A172 (cell line): ENCODE measurements at regions not wholly inside any gene's neighbourhood (a gene's known extent, or its start where the extent isn't known, plus 50 kb on each side); places are given as distances from the start of the nearest gene placed in this dataset.
"Not testable (repeated sequence)": the region's sequence is repeated elsewhere in the genome, so short reads cannot be mapped to it uniquely, and the experiment has no call there.

ENCODE experiments used
- DNase-seq: peaks from one replicate; pipeline ENCODE4 v3.0.0-alpha.2; 2015; ENCODE audit warnings: low spot score

DNA sequence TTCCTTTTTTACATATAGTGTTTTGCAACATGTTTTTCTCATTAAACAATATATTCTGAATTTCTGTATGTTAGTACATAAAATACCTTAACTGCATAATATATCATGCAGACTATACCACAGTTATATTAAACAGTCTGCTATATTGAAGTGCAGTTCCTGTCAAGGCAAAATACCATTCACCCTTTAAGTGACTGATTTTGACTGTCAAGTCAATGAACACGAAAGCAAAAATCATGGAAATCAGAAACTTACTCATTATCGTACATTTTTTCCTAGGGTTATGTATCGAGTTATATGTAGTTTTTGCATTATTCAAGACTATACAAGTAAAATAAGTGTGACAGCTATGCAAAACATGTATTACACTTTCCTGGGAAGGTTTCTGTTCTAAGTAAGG lies 361.6 kb upstream of the MAP2 start:
- DNase-seq: no peak

DNA sequence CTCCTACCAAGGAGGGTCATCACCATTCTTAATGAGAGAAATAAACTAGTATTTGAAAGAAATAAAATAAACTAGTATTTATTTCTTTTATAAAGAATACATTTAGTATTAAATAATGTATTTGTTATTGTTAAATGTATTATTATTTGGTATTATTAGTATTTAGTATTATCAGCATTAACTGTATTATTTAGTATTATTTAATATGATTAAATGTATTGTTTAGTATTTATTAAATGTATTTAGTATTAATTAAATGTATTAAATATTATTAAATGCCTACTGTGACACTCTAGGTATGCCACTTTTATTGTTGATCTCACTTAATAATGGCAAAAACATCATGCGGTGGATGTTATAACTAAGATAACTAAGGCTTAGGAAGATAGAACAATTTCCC lies 353.6 kb upstream of the MAP2 start:
- no peak for DNase-seq

DNA sequence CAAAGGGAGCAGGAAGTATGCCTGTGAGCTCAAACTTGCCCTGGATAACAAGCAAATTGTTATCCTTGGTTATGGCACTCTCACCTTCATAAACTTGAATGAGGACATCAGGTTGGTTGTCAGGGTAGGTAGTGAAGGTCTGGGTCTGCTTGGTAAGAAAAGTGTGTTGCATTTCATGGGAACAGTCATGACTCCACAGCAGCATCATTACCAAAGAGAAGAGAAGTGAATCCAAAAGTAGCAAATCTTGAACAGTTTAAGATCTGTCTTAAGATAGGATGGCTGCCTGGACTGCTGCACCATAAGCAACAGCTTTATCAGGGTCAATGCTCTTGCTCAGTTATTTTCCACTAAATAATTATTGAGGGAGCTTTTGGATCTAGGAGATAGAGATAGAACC lies 350.7 kb upstream of the MAP2 start:
- DNase-seq: no peak

- no peak for DNase-seq
Observed at GRCh38 chr2:209074711-209075110, 349.1 kb upstream of the MAP2 start.

DNA sequence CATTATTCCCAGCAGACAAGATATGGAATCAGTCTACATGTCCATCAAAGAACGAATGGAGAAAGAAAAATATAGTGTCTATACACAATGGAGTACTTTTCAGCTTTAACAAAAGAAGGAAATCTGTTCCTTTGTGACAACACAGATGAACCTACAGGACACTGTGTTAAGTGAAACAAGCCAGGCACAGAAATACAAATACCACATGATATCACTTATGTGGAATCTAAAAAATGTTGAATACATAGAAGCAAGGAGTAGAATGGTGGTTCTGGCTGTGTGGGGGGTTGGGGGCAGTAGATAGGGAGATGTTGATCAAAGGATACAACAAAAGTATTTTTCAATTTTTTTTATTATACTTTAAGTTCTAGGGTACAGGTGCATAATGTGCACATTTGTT lies 347.7 kb upstream of the MAP2 start:
- DNase-seq: no peak

DNA sequence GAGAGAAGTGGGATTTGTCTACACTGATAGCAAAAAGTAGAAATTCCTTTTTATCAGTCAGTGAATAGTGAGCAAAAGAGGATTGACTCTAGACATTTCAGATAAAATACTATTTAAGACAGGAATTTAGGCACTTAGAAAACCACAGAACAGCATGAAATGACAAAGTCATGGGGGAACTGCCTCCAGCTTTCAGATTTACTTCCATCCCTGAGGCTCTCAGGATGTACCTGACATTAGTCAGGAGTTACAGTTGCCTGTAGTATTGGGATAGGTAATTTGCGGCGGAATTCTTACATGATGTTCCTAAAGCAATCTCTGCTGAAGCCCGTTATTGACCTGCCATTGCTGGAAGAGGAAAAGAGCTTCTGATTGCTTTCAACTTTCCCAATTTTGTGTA lies 337.1 kb upstream of the MAP2 start:
- DNase-seq: peak; percentile 33

DNA sequence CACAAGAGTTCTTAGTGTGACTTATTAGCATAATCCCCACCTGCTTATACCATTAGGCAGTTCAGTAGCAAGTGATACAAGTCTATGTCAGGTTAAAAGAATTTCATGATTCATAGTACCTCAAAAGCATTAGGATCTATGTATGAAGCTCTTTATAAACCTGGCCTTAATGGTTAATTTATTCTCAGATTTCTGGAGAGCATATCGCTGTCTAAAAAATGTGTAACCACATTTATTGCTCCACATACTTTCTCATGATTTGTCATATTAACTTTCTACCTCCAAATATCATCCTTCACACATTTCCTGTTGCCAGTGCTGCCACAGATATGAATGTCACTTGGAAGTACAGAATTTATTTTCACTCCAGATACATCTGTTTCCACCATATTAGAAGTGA lies 332.8 kb upstream of the MAP2 start:
- DNase-seq: peak; percentile 62

- peak; percentile 34 for DNase-seq
Observed at GRCh38 chr2:209094221-209094620, 329.6 kb upstream of the MAP2 start.

DNA sequence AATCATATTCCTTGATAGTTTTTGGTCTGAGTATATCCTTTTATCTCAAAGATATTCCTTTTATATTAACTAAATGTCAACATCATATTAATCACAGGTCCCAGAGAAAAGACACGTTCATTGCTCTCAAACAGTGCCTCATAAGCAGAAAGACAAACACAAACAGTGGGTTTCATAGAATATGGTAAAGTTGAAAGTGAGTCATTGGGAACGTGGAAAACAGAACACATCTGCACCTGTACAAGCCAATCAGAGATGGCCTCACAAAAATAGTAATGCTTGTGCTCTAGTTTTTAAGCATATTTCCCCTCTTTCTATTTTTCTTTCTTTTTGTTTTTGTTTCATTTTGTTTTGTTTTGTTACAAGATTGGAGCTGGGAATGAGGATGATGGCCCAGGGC lies 328.4 kb upstream of the MAP2 start:
- no peak for DNase-seq

- no peak for DNase-seq
Observed at GRCh38 chr2:209097168-209097567, 326.7 kb upstream of the MAP2 start.

GRCh38 chr2:209102319-209102718 lies 321.5 kb upstream of the MAP2 start:
- no peak for DNase-seq

DNA sequence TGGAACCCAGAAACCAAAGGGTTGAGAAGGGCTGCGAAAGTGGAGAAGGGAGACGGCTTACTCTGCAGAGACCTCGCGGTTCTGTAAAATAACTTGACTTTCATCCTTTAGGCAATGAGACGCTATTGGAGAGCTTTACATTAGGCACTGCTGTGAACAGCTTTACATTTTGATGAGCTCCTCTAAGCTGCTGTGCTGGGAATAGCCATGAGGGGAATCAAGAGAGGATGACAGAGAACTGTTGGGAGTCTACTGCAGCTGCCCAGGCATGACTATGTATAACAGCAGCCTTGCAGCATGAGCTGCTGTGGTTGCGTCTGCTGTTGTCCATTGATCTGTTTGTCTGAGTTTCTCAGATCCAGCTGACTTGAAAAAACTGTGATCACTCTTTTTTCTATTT lies 310.8 kb upstream of the MAP2 start:
- no peak for DNase-seq

- no peak for DNase-seq
Observed at GRCh38 chr2:209114588-209115240, 309.1 kb upstream of the MAP2 start.

DNA sequence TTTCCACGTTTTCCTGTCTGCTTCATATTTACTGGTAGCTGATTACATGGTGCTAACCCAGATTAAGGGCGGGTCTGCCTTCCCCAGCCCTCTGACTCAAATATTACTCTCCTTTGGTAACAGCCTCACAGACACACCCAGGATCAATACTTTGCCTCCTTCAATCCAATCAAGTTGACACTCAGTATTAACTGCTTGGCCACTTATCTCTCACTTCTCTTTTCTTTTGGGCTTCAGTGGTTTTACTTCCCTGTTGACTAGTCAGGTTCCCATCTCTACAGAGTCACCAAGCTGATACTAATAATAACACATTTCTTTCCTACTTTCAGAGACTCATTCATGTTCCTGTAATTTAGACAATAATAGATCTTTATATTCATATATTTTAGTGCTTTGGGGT lies 302.2 kb upstream of the MAP2 start:
- no peak for DNase-seq

DNA sequence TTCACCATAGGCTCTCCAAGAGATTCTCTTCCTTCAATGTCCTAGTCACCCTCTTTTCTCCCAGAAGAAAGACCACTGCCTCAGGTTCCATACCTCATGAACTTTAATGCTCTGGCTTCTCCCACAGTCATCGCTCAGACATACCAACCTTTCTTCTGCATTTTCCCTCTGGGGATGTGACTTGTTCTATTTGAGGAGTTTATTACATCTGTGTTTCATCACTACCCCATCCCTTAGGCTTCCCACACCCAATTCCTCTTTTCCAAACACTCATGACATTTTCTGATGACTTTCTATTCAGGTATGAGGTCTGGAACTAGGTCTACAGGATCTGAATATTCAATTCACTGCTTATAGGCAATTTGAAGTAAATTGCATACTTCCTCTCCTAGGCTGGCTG lies 298.6 kb upstream of the MAP2 start:
- no peak for DNase-seq

DNA sequence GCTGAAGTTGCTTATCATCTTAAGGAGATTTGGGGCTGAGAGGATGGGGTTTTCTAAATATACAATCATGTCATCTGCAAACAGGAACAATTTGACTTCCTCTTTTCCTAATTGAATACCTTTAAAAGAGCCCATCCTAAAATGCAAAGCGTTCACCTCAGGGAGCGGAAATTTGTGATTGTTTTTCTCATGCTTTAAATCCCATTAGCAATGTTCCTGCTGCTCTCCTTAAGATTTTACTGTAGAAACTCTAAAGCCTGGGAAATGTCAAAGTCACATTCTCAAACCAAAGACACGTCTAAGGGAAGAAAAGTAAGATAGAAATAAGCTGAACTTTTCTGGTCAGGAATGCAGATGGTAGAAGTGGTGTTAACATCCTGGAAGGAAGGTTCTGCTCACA lies 285.8 kb upstream of the MAP2 start:
- DNase-seq: no peak

DNA sequence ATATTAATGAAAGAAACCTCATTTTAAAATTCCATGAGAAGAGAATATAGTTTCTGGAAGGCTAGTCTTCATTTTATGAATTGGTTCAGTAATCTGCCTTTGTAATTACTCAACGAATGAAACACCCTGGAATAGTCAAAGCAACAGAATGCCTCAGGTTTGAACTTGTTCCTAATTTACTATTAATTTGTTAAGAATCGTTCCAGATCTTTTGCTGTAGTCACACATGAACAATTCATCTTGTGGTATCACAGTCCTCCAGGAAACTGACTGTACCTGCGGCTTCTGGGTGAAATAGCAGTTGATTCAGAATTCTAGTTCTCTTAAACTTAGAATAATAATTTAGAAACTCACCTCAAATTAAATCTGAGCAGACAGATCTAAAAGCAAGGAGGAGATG lies 282.7 kb upstream of the MAP2 start:
- DNase-seq: no peak

DNA sequence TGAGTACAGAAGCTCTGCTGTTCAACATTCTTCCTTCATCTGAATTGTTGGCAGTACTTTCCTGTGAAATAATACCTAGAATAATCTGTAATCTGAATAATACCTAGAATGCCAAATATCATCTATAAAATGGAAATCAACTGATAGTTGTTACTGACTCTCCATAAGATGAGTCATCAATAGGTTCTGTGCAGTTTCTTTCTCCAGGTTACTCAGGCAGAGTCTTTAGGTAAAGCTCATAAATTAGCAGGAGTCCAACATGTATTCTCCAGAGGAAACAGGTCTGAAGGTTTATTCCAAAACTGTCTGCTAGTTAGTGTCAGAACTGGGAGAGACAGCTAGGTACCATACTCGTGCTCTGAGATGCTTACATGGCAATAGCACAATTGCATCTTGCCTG lies 282.0 kb upstream of the MAP2 start:
- DNase-seq: no peak

- DNase-seq: not testable (repeated sequence)
Observed at GRCh38 chr2:209145220-209145691, 278.6 kb upstream of the MAP2 start.

DNA sequence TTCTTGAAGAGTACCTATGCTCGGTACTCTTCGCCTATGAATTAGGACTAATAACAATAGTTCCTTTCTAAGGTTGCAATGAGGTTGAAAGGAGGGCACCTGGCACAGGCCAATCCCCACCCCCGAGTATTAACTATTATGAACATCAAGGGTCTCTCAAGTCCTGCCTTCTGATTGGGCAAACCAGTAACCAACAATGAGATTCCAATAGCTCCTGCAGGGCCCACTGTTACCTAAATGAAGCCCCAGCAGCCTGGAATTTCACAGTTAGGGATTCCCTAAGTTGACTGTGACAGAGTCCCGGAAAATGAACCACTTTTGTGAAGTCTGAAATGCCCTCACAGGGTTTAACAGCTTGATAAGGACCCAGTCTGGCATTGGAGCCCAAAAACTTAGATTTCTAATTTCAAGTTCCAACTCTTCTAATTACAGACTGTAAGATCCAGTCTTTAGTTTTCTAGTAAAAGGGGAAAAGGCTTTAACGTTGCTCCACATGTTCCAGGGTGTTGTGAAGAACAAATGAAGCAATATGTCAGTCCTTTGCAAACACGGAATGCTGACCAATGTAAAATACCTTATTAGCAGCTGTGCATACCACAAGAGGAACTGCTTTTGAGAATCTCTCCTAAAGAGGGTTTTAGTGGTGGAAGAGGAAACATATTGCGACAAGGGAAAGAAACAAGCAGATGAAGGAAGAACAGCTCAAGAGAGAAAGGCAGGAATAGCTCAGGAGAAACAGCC lies 277.7 kb upstream of the MAP2 start:
- DNase-seq: no peak

- DNase-seq: no peak
Observed at GRCh38 chr2:209146682-209147320, 277.0 kb upstream of the MAP2 start.

- DNase-seq: no peak
Observed at GRCh38 chr2:209147981-209148380, 275.9 kb upstream of the MAP2 start.
